Nucleus accumbens (tissue), 56 donors: ENCODE measurements at regions not wholly inside any gene's neighbourhood (a gene's known extent, or its start where the extent isn't known, plus 50 kb on each side); places are given as distances from the start of the nearest gene placed in this dataset.

Experiments
- DNase-seq, 56 donors: peaks; one replicate each; lab custom pipeline; 2025; lab: John Stamatoyannopoulos, UW

GRCh38 chr17:36813357-36813756 lies 123.9 kb upstream of the LHX1 start:
- no peak for DNase-seq

GRCh38 chr17:36813957-36814563 lies 123.2 kb upstream of the LHX1 start:
- no peak for DNase-seq

GRCh38 chr17:36814958-36815357 lies 122.3 kb upstream of the LHX1 start:
- DNase-seq: no peak

GRCh38 chr17:36816214-36816906 lies 120.9 kb upstream of the LHX1 start:
- DNase-seq: no peak

GRCh38 chr17:36816907-36817288 lies 120.4 kb upstream of the LHX1 start:
- no peak for DNase-seq

- no peak for DNase-seq
Measured at GRCh38 chr17:36817483-36818048, 119.7 kb upstream of the LHX1 start.

GRCh38 chr17:36818134-36818825 lies 119.0 kb upstream of the LHX1 start:
- no peak for DNase-seq

- DNase-seq: no peak
Measured at GRCh38 chr17:36823850-36824677, 113.2 kb upstream of the LHX1 start.

GRCh38 chr17:36824678-36825101 lies 112.6 kb upstream of the LHX1 start:
- DNase-seq: no peak

GRCh38 chr17:36825113-36825512 lies 112.2 kb upstream of the LHX1 start:
- DNase-seq: no peak

GRCh38 chr17:36825521-36825920 lies 111.8 kb upstream of the LHX1 start:
- no peak for DNase-seq

GRCh38 chr17:36825951-36826350 lies 111.3 kb upstream of the LHX1 start:
- DNase-seq: no peak

GRCh38 chr17:36827081-36827480 lies 110.2 kb upstream of the LHX1 start:
- no peak for DNase-seq

GRCh38 chr17:36829676-36830075 lies 107.6 kb upstream of the LHX1 start:
- DNase-seq: no peak

GRCh38 chr17:36833279-36833678 lies 104.0 kb upstream of the LHX1 start:
- DNase-seq: no peak

- no peak for DNase-seq
Measured at GRCh38 chr17:36835036-36835435, 102.2 kb upstream of the LHX1 start.

- DNase-seq: no peak
Measured at GRCh38 chr17:36837195-36837938, 99.9 kb upstream of the LHX1 start.

- no peak for DNase-seq
Measured at GRCh38 chr17:36837939-36838272, 99.4 kb upstream of the LHX1 start.

GRCh38 chr17:36839256-36839655 lies 98.0 kb upstream of the LHX1 start:
- DNase-seq: no peak

- no peak for DNase-seq
Measured at GRCh38 chr17:36840796-36841195, 96.5 kb upstream of the LHX1 start.
